HUES6 (cell line): ENCODE measurements at regions not wholly inside any gene's neighbourhood (a gene's known extent, or its start where the extent isn't known, plus 50 kb on each side); places are given as distances from the start of the nearest gene placed in this dataset.

Experiments used
- H3K27ac ChIP-seq: 2 replicates; pipeline ENCODE4 v1.7.0; 2013; ENCODE audit warnings: low read depth, mild to moderate bottlenecking, low read length, inconsistent platforms
- H3K27me3 ChIP-seq: 2 replicates; pipeline ENCODE4 v1.6.1; 2013; ENCODE audit warnings: low read length; ENCODE audit not compliant: control insufficient read depth, insufficient read depth
- H3K36me3 ChIP-seq: 2 replicates; pipeline ENCODE4 v1.6.1; 2013; ENCODE audit warnings: low read length; ENCODE audit not compliant: control insufficient read depth, insufficient read depth
- H3K4me1 ChIP-seq: 2 replicates; pipeline ENCODE4 v1.6.1; 2013; ENCODE audit warnings: low read length; ENCODE audit not compliant: control insufficient read depth, insufficient read depth
- H3K4me3 ChIP-seq: 2 replicates; pipeline ENCODE4 v1.5.1; 2013; ENCODE audit warnings: low read depth, low read length
- H3K9ac ChIP-seq: one replicate; pipeline ENCODE4 v1.6.1; 2013; ENCODE audit warnings: mild to moderate bottlenecking, low read length
- H3K9me3 ChIP-seq: 2 replicates; pipeline ENCODE4 v1.6.1; 2013; ENCODE audit warnings: low read depth, low read length; ENCODE audit not compliant: control insufficient read depth, insufficient read depth

GRCh38 chr4:130143656-130144055 lies 1047.7 kb downstream of the C4orf33 start:
- no peaks in the 10 kb centered on the region for H3K27me3 ChIP-seq
- no peaks in the 10 kb centered on the region for H3K36me3 ChIP-seq
- H3K27ac ChIP-seq, result no peak overlapping the region
- no peaks in the 10 kb centered on the region for H3K9me3 ChIP-seq
- no peak overlapping the region for H3K4me3 ChIP-seq
- no peak overlapping the region for H3K9ac ChIP-seq
- no peaks in the 10 kb centered on the region for H3K4me1 ChIP-seq

- Histone ChIP-seq H3K9me3 (no peaks in the 10 kb centered on the region), H3K36me3 (no peaks in the 10 kb centered on the region), H3K4me1 (no peaks in the 10 kb centered on the region), H3K4me3 (no peak overlapping the region), H3K9ac (no peak overlapping the region), H3K27ac (no peak overlapping the region), H3K27me3 (no peaks in the 10 kb centered on the region)
Observed at GRCh38 chr4:130146773-130147172, 1050.8 kb downstream of the C4orf33 start.

GRCh38 chr4:130147641-130148040 lies 1051.7 kb downstream of the C4orf33 start:
- H3K4me3 ChIP-seq, result no peak overlapping the region
- no peak overlapping the region for H3K9ac ChIP-seq
- H3K27ac ChIP-seq, result no peak overlapping the region
- H3K4me1 ChIP-seq, result no peaks in the 10 kb centered on the region
- H3K9me3 ChIP-seq, result no peaks in the 10 kb centered on the region
- H3K36me3 ChIP-seq, result no peaks in the 10 kb centered on the region
- H3K27me3 ChIP-seq, result no peaks in the 10 kb centered on the region

- Histone ChIP-seq H3K27ac (no peak overlapping the region), H3K9me3 (no peaks in the 10 kb centered on the region), H3K4me1 (no peaks in the 10 kb centered on the region), H3K4me3 (no peak overlapping the region), H3K36me3 (no peaks in the 10 kb centered on the region), H3K9ac (no peak overlapping the region), H3K27me3 (no peaks in the 10 kb centered on the region)
Observed at GRCh38 chr4:130154901-130155300, 1058.9 kb downstream of the C4orf33 start.

GRCh38 chr4:130163701-130164100 lies 1067.7 kb downstream of the C4orf33 start:
- H3K27ac ChIP-seq, result no peak overlapping the region
- no peaks in the 10 kb centered on the region for H3K4me1 ChIP-seq
- no peaks in the 10 kb centered on the region for H3K36me3 ChIP-seq
- H3K4me3 ChIP-seq, result no peak overlapping the region
- no peaks in the 10 kb centered on the region for H3K9me3 ChIP-seq
- H3K27me3 ChIP-seq, result no peaks in the 10 kb centered on the region
- no peak overlapping the region for H3K9ac ChIP-seq

- no peaks in the 10 kb centered on the region for H3K4me1 ChIP-seq
- H3K27ac ChIP-seq, result no peak overlapping the region
- no peaks in the 10 kb centered on the region for H3K9me3 ChIP-seq
- H3K9ac ChIP-seq, result no peak overlapping the region
- H3K36me3 ChIP-seq, result no peaks in the 10 kb centered on the region
- no peak overlapping the region for H3K4me3 ChIP-seq
- H3K27me3 ChIP-seq, result no peaks in the 10 kb centered on the region
Observed at GRCh38 chr4:130165381-130165780, 1069.4 kb downstream of the C4orf33 start.

GRCh38 chr4:130172156-130172555 lies 1076.2 kb downstream of the C4orf33 start:
- Histone ChIP-seq H3K9ac (no peak overlapping the region), H3K4me3 (no peak overlapping the region), H3K9me3 (no peaks in the 10 kb centered on the region), H3K36me3 (no peaks in the 10 kb centered on the region), H3K4me1 (no peaks in the 10 kb centered on the region), H3K27ac (no peak overlapping the region), H3K27me3 (no peaks in the 10 kb centered on the region)

GRCh38 chr4:130178106-130178505 lies 1082.2 kb downstream of the C4orf33 start:
- Histone ChIP-seq H3K4me1 (no peaks in the 10 kb centered on the region), H3K9me3 (no peaks in the 10 kb centered on the region), H3K27ac (no peak overlapping the region), H3K27me3 (no peaks in the 10 kb centered on the region), H3K4me3 (no peak overlapping the region), H3K9ac (no peak overlapping the region), H3K36me3 (no peaks in the 10 kb centered on the region)

- Histone ChIP-seq H3K27me3 (no peaks in the 10 kb centered on the region), H3K27ac (no peak overlapping the region), H3K9ac (no peak overlapping the region), H3K9me3 (no peaks in the 10 kb centered on the region), H3K36me3 (no peaks in the 10 kb centered on the region), H3K4me1 (no peaks in the 10 kb centered on the region), H3K4me3 (no peak overlapping the region)
Observed at GRCh38 chr4:130183096-130183495, 1087.1 kb downstream of the C4orf33 start.

GRCh38 chr4:130183766-130184165 lies 1087.8 kb downstream of the C4orf33 start:
- Histone ChIP-seq H3K9me3 (no peaks in the 10 kb centered on the region), H3K27me3 (no peaks in the 10 kb centered on the region), H3K9ac (no peak overlapping the region), H3K4me1 (no peaks in the 10 kb centered on the region), H3K27ac (no peak overlapping the region), H3K4me3 (no peak overlapping the region), H3K36me3 (no peaks in the 10 kb centered on the region)

- Histone ChIP-seq H3K4me1 (no peaks in the 10 kb centered on the region), H3K4me3 (no peak overlapping the region), H3K27me3 (no peaks in the 10 kb centered on the region), H3K27ac (no peak overlapping the region), H3K36me3 (no peaks in the 10 kb centered on the region), H3K9me3 (no peaks in the 10 kb centered on the region), H3K9ac (no peak overlapping the region)
Observed at GRCh38 chr4:130185123-130185522, 1089.2 kb downstream of the C4orf33 start.

GRCh38 chr4:130186931-130187330 lies 1091.0 kb downstream of the C4orf33 start:
- no peak overlapping the region for H3K4me3 ChIP-seq
- no peak overlapping the region for H3K9ac ChIP-seq
- no peaks in the 10 kb centered on the region; the same call in 1 of the 2 replicates for H3K36me3 ChIP-seq
- H3K27ac ChIP-seq, result no peak overlapping the region
- H3K4me1 ChIP-seq, result no peaks in the 10 kb centered on the region
- H3K9me3 ChIP-seq, result peaks cover 7% of the 10 kb centered on the region
- no peaks in the 10 kb centered on the region for H3K27me3 ChIP-seq
